WTC11 (cell line): ENCODE measurements at regions not wholly inside any gene's neighbourhood (a gene's known extent, or its start where the extent isn't known, plus 50 kb on each side); places are given as distances from the start of the nearest gene placed in this dataset.

Source experiments
- CTCF ChIP-seq: fragments of 200-600 bp; IDR thresholded peaks from 2 replicates; pipeline ENCODE4 v1.8.0; 2022; ENCODE audit warnings: antibody characterized with exemption
- ESRRA ChIP-seq: sonication (generic); formaldehyde crosslinking; IDR thresholded peaks from 2 replicates; pipeline ENCODE4 v1.8.1; 2022; ENCODE audit warnings: mild to moderate bottlenecking, missing genetic modification reagents, borderline replicate concordance
- TCF7 ChIP-seq: sonication (generic); formaldehyde crosslinking; IDR thresholded peaks from 2 replicates; pipeline ENCODE4 v1.8.0; 2022; ENCODE audit warnings: mild to moderate bottlenecking, low read depth, missing genetic modification reagents, moderate library complexity
- TP53 ChIP-seq: sonication (generic); formaldehyde crosslinking; IDR thresholded peaks from 2 replicates; pipeline ENCODE4 v1.8.1; 2023; ENCODE audit warnings: mild to moderate bottlenecking, missing genetic modification reagents
- TF ChIP-seq, protein P1 (sequence below): sonication (generic); formaldehyde crosslinking; IDR thresholded peaks from 2 replicates; pipeline ENCODE4 v1.8.1; 2023; ENCODE audit warnings: mild to moderate bottlenecking, missing genetic modification reagents
- TF ChIP-seq, protein P2 (sequence below): sonication (generic); formaldehyde crosslinking; IDR thresholded peaks from 2 replicates; pipeline ENCODE4 v1.8.0; 2023; ENCODE audit warnings: missing genetic modification reagents, mild to moderate bottlenecking, borderline replicate concordance
- TF ChIP-seq, protein P3 (sequence below): sonication (generic); formaldehyde crosslinking; IDR thresholded peaks from 2 replicates; pipeline ENCODE4 v1.8.0; 2023; ENCODE audit warnings: missing genetic modification reagents
- TF ChIP-seq, protein P4 (sequence below): fragments of 250-450 bp; sonication (Bioruptor Pico); conservative IDR thresholded peaks from 2 replicates; pipeline ENCODE4 v1.9.0; 2021; ENCODE audit warnings: mild to moderate bottlenecking

GRCh38 chr10:3535001-3535400 is 250.0 kb downstream of the KLF6 start:
- TF ChIP-seq, protein P1, sequence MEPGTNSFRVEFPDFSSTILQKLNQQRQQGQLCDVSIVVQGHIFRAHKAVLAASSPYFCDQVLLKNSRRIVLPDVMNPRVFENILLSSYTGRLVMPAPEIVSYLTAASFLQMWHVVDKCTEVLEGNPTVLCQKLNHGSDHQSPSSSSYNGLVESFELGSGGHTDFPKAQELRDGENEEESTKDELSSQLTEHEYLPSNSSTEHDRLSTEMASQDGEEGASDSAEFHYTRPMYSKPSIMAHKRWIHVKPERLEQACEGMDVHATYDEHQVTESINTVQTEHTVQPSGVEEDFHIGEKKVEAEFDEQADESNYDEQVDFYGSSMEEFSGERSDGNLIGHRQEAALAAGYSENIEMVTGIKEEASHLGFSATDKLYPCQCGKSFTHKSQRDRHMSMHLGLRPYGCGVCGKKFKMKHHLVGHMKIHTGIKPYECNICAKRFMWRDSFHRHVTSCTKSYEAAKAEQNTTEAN (CRISPR knock-in tag) = no peak
- TF ChIP-seq, protein P2, sequence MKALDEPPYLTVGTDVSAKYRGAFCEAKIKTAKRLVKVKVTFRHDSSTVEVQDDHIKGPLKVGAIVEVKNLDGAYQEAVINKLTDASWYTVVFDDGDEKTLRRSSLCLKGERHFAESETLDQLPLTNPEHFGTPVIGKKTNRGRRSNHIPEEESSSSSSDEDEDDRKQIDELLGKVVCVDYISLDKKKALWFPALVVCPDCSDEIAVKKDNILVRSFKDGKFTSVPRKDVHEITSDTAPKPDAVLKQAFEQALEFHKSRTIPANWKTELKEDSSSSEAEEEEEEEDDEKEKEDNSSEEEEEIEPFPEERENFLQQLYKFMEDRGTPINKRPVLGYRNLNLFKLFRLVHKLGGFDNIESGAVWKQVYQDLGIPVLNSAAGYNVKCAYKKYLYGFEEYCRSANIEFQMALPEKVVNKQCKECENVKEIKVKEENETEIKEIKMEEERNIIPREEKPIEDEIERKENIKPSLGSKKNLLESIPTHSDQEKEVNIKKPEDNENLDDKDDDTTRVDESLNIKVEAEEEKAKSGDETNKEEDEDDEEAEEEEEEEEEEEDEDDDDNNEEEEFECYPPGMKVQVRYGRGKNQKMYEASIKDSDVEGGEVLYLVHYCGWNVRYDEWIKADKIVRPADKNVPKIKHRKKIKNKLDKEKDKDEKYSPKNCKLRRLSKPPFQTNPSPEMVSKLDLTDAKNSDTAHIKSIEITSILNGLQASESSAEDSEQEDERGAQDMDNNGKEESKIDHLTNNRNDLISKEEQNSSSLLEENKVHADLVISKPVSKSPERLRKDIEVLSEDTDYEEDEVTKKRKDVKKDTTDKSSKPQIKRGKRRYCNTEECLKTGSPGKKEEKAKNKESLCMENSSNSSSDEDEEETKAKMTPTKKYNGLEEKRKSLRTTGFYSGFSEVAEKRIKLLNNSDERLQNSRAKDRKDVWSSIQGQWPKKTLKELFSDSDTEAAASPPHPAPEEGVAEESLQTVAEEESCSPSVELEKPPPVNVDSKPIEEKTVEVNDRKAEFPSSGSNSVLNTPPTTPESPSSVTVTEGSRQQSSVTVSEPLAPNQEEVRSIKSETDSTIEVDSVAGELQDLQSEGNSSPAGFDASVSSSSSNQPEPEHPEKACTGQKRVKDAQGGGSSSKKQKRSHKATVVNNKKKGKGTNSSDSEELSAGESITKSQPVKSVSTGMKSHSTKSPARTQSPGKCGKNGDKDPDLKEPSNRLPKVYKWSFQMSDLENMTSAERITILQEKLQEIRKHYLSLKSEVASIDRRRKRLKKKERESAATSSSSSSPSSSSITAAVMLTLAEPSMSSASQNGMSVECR (CRISPR knock-in tag) = no peak
- TF ChIP-seq TCF7 (no peak), CTCF (no peak), ESRRA (CRISPR knock-in tag) (no peak), TP53 (no peak)
- TF ChIP-seq, protein P3, sequence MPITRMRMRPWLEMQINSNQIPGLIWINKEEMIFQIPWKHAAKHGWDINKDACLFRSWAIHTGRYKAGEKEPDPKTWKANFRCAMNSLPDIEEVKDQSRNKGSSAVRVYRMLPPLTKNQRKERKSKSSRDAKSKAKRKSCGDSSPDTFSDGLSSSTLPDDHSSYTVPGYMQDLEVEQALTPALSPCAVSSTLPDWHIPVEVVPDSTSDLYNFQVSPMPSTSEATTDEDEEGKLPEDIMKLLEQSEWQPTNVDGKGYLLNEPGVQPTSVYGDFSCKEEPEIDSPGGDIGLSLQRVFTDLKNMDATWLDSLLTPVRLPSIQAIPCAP (CRISPR knock-in tag) = no peak
- TF ChIP-seq, protein P4, sequence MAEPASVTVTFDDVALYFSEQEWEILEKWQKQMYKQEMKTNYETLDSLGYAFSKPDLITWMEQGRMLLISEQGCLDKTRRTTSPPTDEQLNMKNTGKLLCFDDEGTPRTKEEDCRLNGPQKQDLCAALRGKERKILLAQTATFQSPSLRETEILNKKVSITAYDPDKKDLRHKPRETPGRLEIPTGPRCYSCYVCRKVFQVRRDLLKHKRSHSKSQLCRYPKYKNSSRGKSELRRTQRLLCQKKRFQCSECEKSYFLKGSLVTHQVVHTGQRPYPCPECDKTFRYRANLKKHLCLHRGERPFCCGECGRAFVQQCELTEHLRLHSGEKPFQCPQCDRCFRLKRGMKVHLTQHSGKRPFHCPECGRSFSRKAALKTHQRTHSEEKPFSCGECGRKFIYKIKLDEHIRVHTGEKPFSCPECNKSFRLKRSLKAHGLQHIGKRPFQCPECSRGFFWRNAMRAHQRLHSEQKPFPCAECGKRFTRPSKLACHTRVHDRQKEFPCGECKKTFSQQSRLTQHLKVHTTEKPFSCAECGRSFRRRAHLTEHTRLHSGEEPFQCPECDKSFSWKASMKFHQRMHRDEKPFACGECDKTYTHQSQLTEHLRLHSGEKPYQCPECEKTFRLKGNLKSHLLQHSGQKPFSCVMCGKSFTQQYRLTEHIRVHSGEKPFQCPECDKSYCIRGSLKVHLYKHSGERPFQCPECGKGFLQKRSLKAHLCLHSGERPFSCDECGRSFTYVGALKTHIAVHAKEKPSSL (CRISPR knock-in tag) = no peak
